ENCODE measurements at regions not wholly inside any gene's neighbourhood (a gene's known extent, or its start where the extent isn't known, plus 50 kb on each side); places are given as distances from the start of the nearest gene placed in this dataset.

DNA sequence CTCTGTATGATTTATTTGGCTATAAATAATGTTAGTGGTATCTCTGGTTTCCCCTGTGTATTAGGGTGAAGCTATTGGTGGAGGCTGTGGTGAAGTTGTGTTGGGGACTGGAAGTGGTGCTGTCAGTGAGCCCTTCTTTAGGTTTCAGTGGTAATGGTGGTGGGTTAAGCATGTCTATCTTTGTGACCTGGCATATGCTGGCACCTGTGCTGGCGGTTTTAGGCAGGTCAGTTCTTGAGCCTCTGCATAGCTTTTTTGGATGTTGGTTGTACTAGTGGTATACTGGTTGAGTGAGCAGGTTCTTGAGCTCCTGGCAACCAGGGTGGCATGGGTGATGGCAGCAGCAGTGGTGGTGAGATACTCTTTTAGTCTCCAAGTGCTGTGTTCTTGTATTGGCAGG lies 161.9 kb upstream of the CAND1 start:
- TF ChIP-seq, protein P1, sequence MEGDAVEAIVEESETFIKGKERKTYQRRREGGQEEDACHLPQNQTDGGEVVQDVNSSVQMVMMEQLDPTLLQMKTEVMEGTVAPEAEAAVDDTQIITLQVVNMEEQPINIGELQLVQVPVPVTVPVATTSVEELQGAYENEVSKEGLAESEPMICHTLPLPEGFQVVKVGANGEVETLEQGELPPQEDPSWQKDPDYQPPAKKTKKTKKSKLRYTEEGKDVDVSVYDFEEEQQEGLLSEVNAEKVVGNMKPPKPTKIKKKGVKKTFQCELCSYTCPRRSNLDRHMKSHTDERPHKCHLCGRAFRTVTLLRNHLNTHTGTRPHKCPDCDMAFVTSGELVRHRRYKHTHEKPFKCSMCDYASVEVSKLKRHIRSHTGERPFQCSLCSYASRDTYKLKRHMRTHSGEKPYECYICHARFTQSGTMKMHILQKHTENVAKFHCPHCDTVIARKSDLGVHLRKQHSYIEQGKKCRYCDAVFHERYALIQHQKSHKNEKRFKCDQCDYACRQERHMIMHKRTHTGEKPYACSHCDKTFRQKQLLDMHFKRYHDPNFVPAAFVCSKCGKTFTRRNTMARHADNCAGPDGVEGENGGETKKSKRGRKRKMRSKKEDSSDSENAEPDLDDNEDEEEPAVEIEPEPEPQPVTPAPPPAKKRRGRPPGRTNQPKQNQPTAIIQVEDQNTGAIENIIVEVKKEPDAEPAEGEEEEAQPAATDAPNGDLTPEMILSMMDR (IDR thresholded peaks at IDR 0.05) = no peak
- TF ChIP-seq POLR2AphosphoS5 (IDR thresholded peaks at IDR 0.05; ENCODE audit: insufficient read depth in 1 of 2, low read depth in 1 of 2) (no peak), POLR2A (IDR thresholded peaks at IDR 0.05) (no peak)

Measured in vagina (tissue), 2 donors.